B cell (primary cell): ENCODE measurements at regions not wholly inside any gene's neighbourhood (a gene's known extent, or its start where the extent isn't known, plus 50 kb on each side); places are given as distances from the start of the nearest gene placed in this dataset.

Source experiments
- ATAC-seq: fragments of 200-7000 bp; cut with Tn5 transposase; one replicate; pipeline ENCODE4 v1.10.0; 2021; ENCODE audit warnings: low read depth, mild to moderate bottlenecking, moderate number of reproducible peaks, moderate library complexity
- CTCF ChIA-PET: fragments of 350-600 bp; sonication (Branson Sonifier 250); formaldehyde crosslinking; loops from one replicate; lab custom pipeline; 2021; ENCODE audit warnings: antibody characterized with exemption, inconsistent platforms; lab: Charles Lee
- POLR2A ChIA-PET: fragments of 350-600 bp; sonication (Branson Sonifier 250); formaldehyde crosslinking; loops from one replicate; lab custom pipeline; 2021; ENCODE audit warnings: antibody characterized with exemption; lab: Charles Lee
- DNase-seq: peaks from one replicate; pipeline ENCODE4 v3.0.0; 2013
- H2AFZ ChIP-seq: 2 replicates; pipeline ENCODE4 v1.6.1; 2012; ENCODE audit warnings: mild to moderate bottlenecking, low read depth, low read length; ENCODE audit not compliant: insufficient read depth, poor library complexity, severe bottlenecking
- H3K27ac ChIP-seq, 2 donors: 1 replicate in 1 of 2; 2 replicates in 1 of 2; pipeline ENCODE4 v1.5.1; 2012 to 2013; ENCODE audit warnings: low read length in 2 of 2, mild to moderate bottlenecking in 2 of 2, moderate library complexity in 1 of 2
- H3K27me3 ChIP-seq, 4 experiments: fragments of 200-600 bp in 1 of 4; sonication (generic) in 1 of 4; replicated peaks in 1 of 4; 1 replicate in 2 of 4; 2 replicates in 2 of 4; pipeline versions ENCODE4 v1.6.1 to v1.7.0; 2013 to 2016; ENCODE audit warnings: low read length in 3 of 4, mild to moderate bottlenecking in 2 of 4, mixed read lengths in 1 of 4, moderate library complexity in 1 of 4; ENCODE audit not compliant: insufficient read depth in 4 of 4, control insufficient read depth in 3 of 4; ENCODE audit errors: control extremely low read depth in 1 of 4
- H3K36me3 ChIP-seq, 2 experiments: replicated peaks in 1 of 2; 1 replicate in 1 of 2; 2 replicates in 1 of 2; pipeline versions ENCODE4 v1.6.1 to v1.7.1; 2013; ENCODE audit warnings: low read length in 1 of 2; ENCODE audit not compliant: insufficient read depth in 2 of 2, control insufficient read depth in 1 of 2; ENCODE audit errors: control extremely low read depth in 1 of 2, extremely low read depth in 1 of 2
- H3K4me1 ChIP-seq, 2 donors: fragments of 200-600 bp in 1 of 2; sonication (generic) in 1 of 2; 1 replicate in 1 of 2; 2 replicates in 1 of 2; pipeline versions ENCODE4 v1.5.1 to v1.6.1; 2013 to 2017; ENCODE audit warnings: low read length in 2 of 2; ENCODE audit not compliant: control insufficient read depth in 2 of 2, insufficient read depth in 2 of 2
- H3K4me2 ChIP-seq: replicated peaks from 2 replicates; pipeline ENCODE3; 2012; ENCODE audit warnings: mild to moderate bottlenecking, low read depth, low read length; ENCODE audit not compliant: poor library complexity, severe bottlenecking
- H3K4me3 ChIP-seq, 5 experiments: fragments of 200-600 bp in 1 of 5; sonication (generic) in 1 of 5; 1 replicate in 3 of 5; 2 replicates in 2 of 5; pipeline versions ENCODE4 v1.5.1 to v1.7.0; 2011 to 2016; ENCODE audit warnings: low read length in 4 of 5, mild to moderate bottlenecking in 4 of 5, low read depth in 2 of 5, control low read depth in 1 of 5, moderate library complexity in 1 of 5; ENCODE audit not compliant: insufficient read depth in 1 of 5; ENCODE audit errors: control extremely low read depth in 1 of 5, extremely low read depth in 1 of 5
- H3K79me2 ChIP-seq: fragments of 200-600 bp; sonication (generic); one replicate; pipeline ENCODE4 v1.6.0; 2016; ENCODE audit warnings: low read length; ENCODE audit not compliant: control insufficient read depth, insufficient read depth
- H3K9ac ChIP-seq: fragments of 200-600 bp; sonication (generic); 2 replicates; pipeline ENCODE4 v1.6.1; 2017; ENCODE audit warnings: mild to moderate bottlenecking, low read length, moderate library complexity
- H3K9me3 ChIP-seq, 3 donors: one replicate each; pipeline versions ENCODE4 v1.6.1 to v1.7.1; 2013; ENCODE audit warnings: low read length in 2 of 3; ENCODE audit not compliant: control insufficient read depth in 2 of 3, insufficient read depth in 1 of 3; ENCODE audit errors: control extremely low read depth in 1 of 3
- H4K20me1 ChIP-seq: 2 replicates; pipeline ENCODE4 v1.6.0; 2012; ENCODE audit warnings: mild to moderate bottlenecking, low read length; ENCODE audit not compliant: insufficient read depth, control insufficient read depth, poor library complexity, severe bottlenecking
- H3K27ac Mint-ChIP-seq: one replicate; pipeline ENCODE4 v1.8.0; 2021; ENCODE audit warnings: mixed read lengths
- H3K27me3 Mint-ChIP-seq: one replicate; pipeline ENCODE4 v1.8.0; 2021; ENCODE audit warnings: mixed read lengths
- H3K4me1 Mint-ChIP-seq: one replicate; pipeline ENCODE4 v1.8.0; 2021; ENCODE audit warnings: mixed read lengths
- H3K4me3 Mint-ChIP-seq: one replicate; pipeline ENCODE4 v1.8.0; 2021; ENCODE audit warnings: mixed read lengths
- H3K9me3 Mint-ChIP-seq: one replicate; pipeline ENCODE4 v1.8.0; 2022; ENCODE audit warnings: mixed read lengths; ENCODE audit not compliant: insufficient read depth
- EZH2 ChIP-seq: IDR thresholded peaks from 2 replicates; pipeline ENCODE4 v1.6.1; 2012; ENCODE audit warnings: borderline replicate concordance, low read depth, mild to moderate bottlenecking, moderate library complexity, low read length; ENCODE audit not compliant: insufficient read depth, poor library complexity, severe bottlenecking
- WGBS: methylation state at CpG from one replicate; pipeline ENCODE4 v1.1.5; 2013; ENCODE audit warnings: missing lambda C conversion rate; ENCODE audit not compliant: insufficient coverage; 5-methylcytosine and 5-hydroxymethylcytosine counted together
- intact Hi-C: fragments of 100-400 bp; cut with micrococcal nuclease; formaldehyde crosslinking; loops from one replicate; pipeline ENCODE4 v1.10.0; 2022
- TF ChIP-seq, protein P1 (sequence below): fragments of 200-600 bp; IDR thresholded peaks from one replicate; pipeline ENCODE4 v1.8.0; 2022; ENCODE audit warnings: antibody characterized with exemption, mild to moderate bottlenecking

DNA sequence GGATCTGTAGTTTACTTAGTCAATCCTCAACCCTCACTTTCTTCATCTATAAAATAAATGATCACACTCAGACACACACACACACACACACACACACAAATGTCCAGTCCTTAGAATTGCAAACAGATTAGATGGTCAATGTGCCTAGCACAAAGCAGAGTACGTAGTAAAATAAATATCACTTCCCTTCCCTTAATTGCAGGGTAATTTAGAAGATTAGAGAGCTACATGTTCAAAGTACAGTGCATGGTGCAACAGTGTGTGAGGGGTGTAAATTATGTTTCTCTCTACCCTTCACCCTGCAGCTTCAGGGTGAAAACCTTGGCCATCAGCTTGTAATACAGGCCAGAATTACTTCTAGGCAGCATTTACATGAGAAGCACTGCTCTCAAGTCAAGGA is 187.0 kb upstream of the GHITM start:
- no peak for ATAC-seq
- Histone ChIP-seq H3K9me3 (peaks cover 0 to under 1% (median 0%) of the 10 kb centered on the region in 3 donors), H2AFZ (no peak overlapping the region), H3K9ac (no peak overlapping the region), H3K4me1 (no peaks in the 10 kb centered on the region), H3K27ac (no peak overlapping the region), H3K27me3 (no peaks in the 10 kb centered on the region), H4K20me1 (no peaks in the 10 kb centered on the region), H3K36me3 (no peaks in the 10 kb centered on the region), H3K4me3 (no peak overlapping the region), H3K4me2 (no peak overlapping the region), H3K79me2 (no peaks in the 10 kb centered on the region)
- no peak for DNase-seq
- CTCF ChIA-PET = no interaction called here
- WGBS = no CpG with 5 or more reads among the region's 1 CpG
- POLR2A ChIA-PET = no interaction called here
- Mint-ChIP-seq H3K4me1 (no peaks in the 10 kb centered on the region), H3K4me3 (no peak overlapping the region), H3K27me3 (peaks cover 7% of the 10 kb centered on the region), H3K27ac (no peak overlapping the region), H3K9me3 (peaks cover 4% of the 10 kb centered on the region)
- intact Hi-C loops = no loop called here
- no peak for TF ChIP-seq EZH2
- TF ChIP-seq, protein P1, sequence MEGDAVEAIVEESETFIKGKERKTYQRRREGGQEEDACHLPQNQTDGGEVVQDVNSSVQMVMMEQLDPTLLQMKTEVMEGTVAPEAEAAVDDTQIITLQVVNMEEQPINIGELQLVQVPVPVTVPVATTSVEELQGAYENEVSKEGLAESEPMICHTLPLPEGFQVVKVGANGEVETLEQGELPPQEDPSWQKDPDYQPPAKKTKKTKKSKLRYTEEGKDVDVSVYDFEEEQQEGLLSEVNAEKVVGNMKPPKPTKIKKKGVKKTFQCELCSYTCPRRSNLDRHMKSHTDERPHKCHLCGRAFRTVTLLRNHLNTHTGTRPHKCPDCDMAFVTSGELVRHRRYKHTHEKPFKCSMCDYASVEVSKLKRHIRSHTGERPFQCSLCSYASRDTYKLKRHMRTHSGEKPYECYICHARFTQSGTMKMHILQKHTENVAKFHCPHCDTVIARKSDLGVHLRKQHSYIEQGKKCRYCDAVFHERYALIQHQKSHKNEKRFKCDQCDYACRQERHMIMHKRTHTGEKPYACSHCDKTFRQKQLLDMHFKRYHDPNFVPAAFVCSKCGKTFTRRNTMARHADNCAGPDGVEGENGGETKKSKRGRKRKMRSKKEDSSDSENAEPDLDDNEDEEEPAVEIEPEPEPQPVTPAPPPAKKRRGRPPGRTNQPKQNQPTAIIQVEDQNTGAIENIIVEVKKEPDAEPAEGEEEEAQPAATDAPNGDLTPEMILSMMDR = no peak

DNA sequence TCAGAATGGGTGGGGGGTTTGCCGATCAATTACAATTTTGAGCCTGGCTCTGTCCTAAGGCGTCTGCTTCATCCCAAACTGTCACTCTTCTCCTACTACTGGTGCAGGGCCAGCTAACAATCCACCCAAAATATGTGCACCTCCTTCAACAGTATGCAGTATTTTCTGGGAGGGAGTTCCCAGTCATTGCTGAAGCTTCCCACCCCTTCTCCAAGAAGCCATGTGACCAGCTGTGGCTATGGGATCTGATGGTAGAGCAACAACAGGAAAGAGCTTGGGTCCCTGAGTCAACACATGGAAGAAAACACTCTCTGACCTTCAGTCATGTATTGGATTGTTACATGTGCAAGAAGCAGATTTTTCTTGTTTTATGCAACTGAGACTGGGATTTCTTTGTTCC is 185.7 kb upstream of the GHITM start:
- ChIA-PET POLR2A (no interaction called here), CTCF (no interaction called here)
- peaks cover 7% of the 10 kb centered on the region for H3K27me3 Mint-ChIP-seq
- H3K27me3 ChIP-seq = no peaks in the 10 kb centered on the region
- ATAC-seq (no peak), DNase-seq (no peak)
- intact Hi-C loops = no loop called here
- H3K9ac ChIP-seq = no peak overlapping the region
- H3K4me3 Mint-ChIP-seq = no peak overlapping the region
- no peak overlapping the region for H2AFZ ChIP-seq
- no peak overlapping the region for H3K4me2 ChIP-seq
- no CpG with 5 or more reads among the region's 2 CpGs for WGBS
- H3K36me3 ChIP-seq = no peaks in the 10 kb centered on the region
- H4K20me1 ChIP-seq = no peaks in the 10 kb centered on the region
- no peak overlapping the region for H3K27ac ChIP-seq
- H3K4me3 ChIP-seq = no peak overlapping the region
- H3K9me3 Mint-ChIP-seq = peaks cover 4% of the 10 kb centered on the region
- H3K79me2 ChIP-seq = no peaks in the 10 kb centered on the region
- no peak overlapping the region for H3K27ac Mint-ChIP-seq
- H3K4me1 Mint-ChIP-seq = no peaks in the 10 kb centered on the region
- no peaks in the 10 kb centered on the region for H3K4me1 ChIP-seq
- TF ChIP-seq, protein P1 = no peak
- no peak for TF ChIP-seq EZH2
- H3K9me3 ChIP-seq = peaks cover 0 to 5% (median 0%) of the 10 kb centered on the region in 3 donors
